WTC11 (cell line): ENCODE measurements at regions not wholly inside any gene's neighbourhood (a gene's known extent, or its start where the extent isn't known, plus 50 kb on each side); places are given as distances from the start of the nearest gene placed in this dataset.

ENCODE experiments used
- ATAC-seq: fragments of 200-7000 bp; cut with Tn5 transposase; 2 replicates; pipeline ENCODE4 v1.10.0; 2021; ENCODE audit warnings: mild to moderate bottlenecking, moderate library complexity
- CTCF ChIA-PET: fragments of 300-600 bp; sonication (Branson Sonifier 250); formaldehyde crosslinking; loops from one replicate; lab custom pipeline; 2021; ENCODE audit warnings: antibody characterized with exemption; lab: Charles Lee
- POLR2A ChIA-PET: fragments of 350-600 bp; sonication (Branson Sonifier 250); formaldehyde crosslinking; loops from one replicate; lab custom pipeline; 2021; ENCODE audit warnings: antibody characterized with exemption; lab: Charles Lee
- DNase-seq: peaks from one replicate; pipeline ENCODE4 v3.0.0; 2021; ENCODE audit warnings: low spot score
- H3K27ac Mint-ChIP-seq: 2 replicates; pipeline ENCODE4 v1.8.0; 2021; ENCODE audit warnings: mixed read lengths
- H3K27me3 Mint-ChIP-seq: 2 replicates; pipeline ENCODE4 v1.8.0; 2021; ENCODE audit warnings: low read depth, mild to moderate bottlenecking, moderate library complexity, mixed read lengths
- H3K36me3 Mint-ChIP-seq: 2 replicates; pipeline ENCODE4 v1.8.0; 2021; ENCODE audit warnings: mixed read lengths
- H3K4me1 Mint-ChIP-seq: 2 replicates; pipeline ENCODE4 v1.8.0; 2022; ENCODE audit warnings: mixed read lengths
- H3K4me3 Mint-ChIP-seq: 2 replicates; pipeline ENCODE4 v1.8.0; 2021; ENCODE audit warnings: mild to moderate bottlenecking, moderate library complexity, mixed read lengths
- H3K9me3 Mint-ChIP-seq: 2 replicates; pipeline ENCODE4 v1.8.0; 2021; ENCODE audit warnings: mixed read lengths
- ATF1 ChIP-seq: sonication (generic); formaldehyde crosslinking; IDR thresholded peaks from 2 replicates; pipeline ENCODE4 v1.8.1; 2023; ENCODE audit warnings: mild to moderate bottlenecking, moderate library complexity, missing genetic modification reagents
- CREM ChIP-seq: sonication (generic); formaldehyde crosslinking; IDR thresholded peaks from 2 replicates; pipeline ENCODE4 v1.8.1; 2022; ENCODE audit warnings: mild to moderate bottlenecking, missing genetic modification reagents, moderate library complexity
- ESRRA ChIP-seq: sonication (generic); formaldehyde crosslinking; IDR thresholded peaks from 2 replicates; pipeline ENCODE4 v1.8.1; 2022; ENCODE audit warnings: mild to moderate bottlenecking, missing genetic modification reagents, borderline replicate concordance
- NFATC4 ChIP-seq: fragments of 250-450 bp; sonication (Bioruptor Pico); IDR thresholded peaks from 2 replicates; pipeline ENCODE4 v1.9.0; 2021; ENCODE audit warnings: mild to moderate bottlenecking
- PRRX2 ChIP-seq: fragments of 250-450 bp; sonication (Bioruptor Pico); IDR thresholded peaks from 2 replicates; pipeline ENCODE4 v1.8.0; 2021; ENCODE audit warnings: mild to moderate bottlenecking
- TCF7 ChIP-seq: sonication (generic); formaldehyde crosslinking; IDR thresholded peaks from 2 replicates; pipeline ENCODE4 v1.8.0; 2022; ENCODE audit warnings: mild to moderate bottlenecking, low read depth, missing genetic modification reagents, moderate library complexity
- ZBTB21 ChIP-seq: sonication (generic); formaldehyde crosslinking; IDR thresholded peaks from 2 replicates; pipeline ENCODE4 v1.8.1; 2023; ENCODE audit warnings: mild to moderate bottlenecking, missing genetic modification reagents, borderline replicate concordance
- ZNF121 ChIP-seq: sonication (generic); formaldehyde crosslinking; IDR thresholded peaks from 2 replicates; pipeline ENCODE4 v1.8.0; 2023; ENCODE audit warnings: missing genetic modification reagents
- ZNF232 ChIP-seq: sonication (generic); formaldehyde crosslinking; IDR thresholded peaks from 2 replicates; pipeline ENCODE4 v1.8.0; 2022; ENCODE audit warnings: mild to moderate bottlenecking, missing genetic modification reagents
- TF ChIP-seq, protein P1 (sequence below): sonication (generic); formaldehyde crosslinking; IDR thresholded peaks from 2 replicates; pipeline ENCODE4 v1.8.1; 2022; ENCODE audit warnings: mild to moderate bottlenecking, missing genetic modification reagents, moderate library complexity, borderline replicate concordance
- TF ChIP-seq, protein P2 (sequence below): sonication (generic); formaldehyde crosslinking; IDR thresholded peaks from 2 replicates; pipeline ENCODE4 v1.8.1; 2022; ENCODE audit warnings: low read depth, mild to moderate bottlenecking, moderate library complexity, missing genetic modification reagents, borderline replicate concordance
- TF ChIP-seq, protein P3 (sequence below): sonication (generic); formaldehyde crosslinking; IDR thresholded peaks from 2 replicates; pipeline ENCODE4 v1.8.0; 2023; ENCODE audit warnings: mild to moderate bottlenecking, missing genetic modification reagents
- TF ChIP-seq, protein P4 (sequence below): fragments of 250-450 bp; sonication (Bioruptor Pico); IDR thresholded peaks from 2 replicates; pipeline ENCODE4 v1.9.0; 2021; ENCODE audit warnings: mild to moderate bottlenecking, borderline replicate concordance
- TF ChIP-seq, protein P5 (sequence below): fragments of 200-600 bp; IDR thresholded peaks from 2 replicates; pipeline ENCODE4 v1.8.0; 2022; ENCODE audit warnings: antibody characterized with exemption
- TF ChIP-seq, protein P6 (sequence below): sonication (generic); formaldehyde crosslinking; IDR thresholded peaks from 2 replicates; pipeline ENCODE4 v1.8.0; 2023; ENCODE audit warnings: missing genetic modification reagents

DNA sequence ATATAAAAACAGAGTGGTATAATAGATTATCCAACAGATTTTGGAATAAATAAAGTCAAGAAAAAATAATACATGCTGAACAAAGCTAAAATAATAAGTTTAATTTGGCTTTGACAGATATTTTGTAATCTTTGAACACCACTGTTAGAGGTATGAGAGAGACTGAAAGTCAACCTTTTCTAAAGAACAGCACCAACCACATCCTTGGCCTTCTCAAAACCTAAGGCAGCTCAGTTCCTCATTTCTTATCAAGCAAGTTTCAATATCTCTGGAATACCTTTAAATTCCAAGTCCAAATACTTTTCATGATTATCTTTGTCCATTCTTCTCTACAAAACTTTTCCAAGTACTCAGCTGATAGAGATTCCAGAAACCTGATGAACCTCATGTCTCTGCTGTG is 1603.8 kb downstream of the CDH8 start:
- Mint-ChIP-seq H3K27ac (no peak overlapping the region), H3K36me3 (no peaks in the 10 kb centered on the region), H3K27me3 (no peaks in the 10 kb centered on the region), H3K4me1 (no peaks in the 10 kb centered on the region), H3K9me3 (no peaks in the 10 kb centered on the region), H3K4me3 (no peak overlapping the region)
- TF ChIP-seq ZNF232 (CRISPR knock-in tag) (no peak), ATF1 (CRISPR knock-in tag) (no peak), NFATC4 (CRISPR knock-in tag) (no peak), ZNF121 (CRISPR knock-in tag) (no peak), ZBTB21 (CRISPR knock-in tag) (no peak), ESRRA (no peak), CREM (CRISPR knock-in tag) (no peak), PRRX2 (CRISPR knock-in tag) (no peak), TCF7 (no peak)
- TF ChIP-seq, protein P1, sequence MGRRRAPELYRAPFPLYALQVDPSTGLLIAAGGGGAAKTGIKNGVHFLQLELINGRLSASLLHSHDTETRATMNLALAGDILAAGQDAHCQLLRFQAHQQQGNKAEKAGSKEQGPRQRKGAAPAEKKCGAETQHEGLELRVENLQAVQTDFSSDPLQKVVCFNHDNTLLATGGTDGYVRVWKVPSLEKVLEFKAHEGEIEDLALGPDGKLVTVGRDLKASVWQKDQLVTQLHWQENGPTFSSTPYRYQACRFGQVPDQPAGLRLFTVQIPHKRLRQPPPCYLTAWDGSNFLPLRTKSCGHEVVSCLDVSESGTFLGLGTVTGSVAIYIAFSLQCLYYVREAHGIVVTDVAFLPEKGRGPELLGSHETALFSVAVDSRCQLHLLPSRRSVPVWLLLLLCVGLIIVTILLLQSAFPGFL = no peak
- TF ChIP-seq, protein P2, sequence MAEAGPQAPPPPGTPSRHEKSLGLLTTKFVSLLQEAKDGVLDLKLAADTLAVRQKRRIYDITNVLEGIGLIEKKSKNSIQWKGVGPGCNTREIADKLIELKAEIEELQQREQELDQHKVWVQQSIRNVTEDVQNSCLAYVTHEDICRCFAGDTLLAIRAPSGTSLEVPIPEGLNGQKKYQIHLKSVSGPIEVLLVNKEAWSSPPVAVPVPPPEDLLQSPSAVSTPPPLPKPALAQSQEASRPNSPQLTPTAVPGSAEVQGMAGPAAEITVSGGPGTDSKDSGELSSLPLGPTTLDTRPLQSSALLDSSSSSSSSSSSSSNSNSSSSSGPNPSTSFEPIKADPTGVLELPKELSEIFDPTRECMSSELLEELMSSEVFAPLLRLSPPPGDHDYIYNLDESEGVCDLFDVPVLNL (CRISPR knock-in tag) = no peak
- TF ChIP-seq, protein P3, sequence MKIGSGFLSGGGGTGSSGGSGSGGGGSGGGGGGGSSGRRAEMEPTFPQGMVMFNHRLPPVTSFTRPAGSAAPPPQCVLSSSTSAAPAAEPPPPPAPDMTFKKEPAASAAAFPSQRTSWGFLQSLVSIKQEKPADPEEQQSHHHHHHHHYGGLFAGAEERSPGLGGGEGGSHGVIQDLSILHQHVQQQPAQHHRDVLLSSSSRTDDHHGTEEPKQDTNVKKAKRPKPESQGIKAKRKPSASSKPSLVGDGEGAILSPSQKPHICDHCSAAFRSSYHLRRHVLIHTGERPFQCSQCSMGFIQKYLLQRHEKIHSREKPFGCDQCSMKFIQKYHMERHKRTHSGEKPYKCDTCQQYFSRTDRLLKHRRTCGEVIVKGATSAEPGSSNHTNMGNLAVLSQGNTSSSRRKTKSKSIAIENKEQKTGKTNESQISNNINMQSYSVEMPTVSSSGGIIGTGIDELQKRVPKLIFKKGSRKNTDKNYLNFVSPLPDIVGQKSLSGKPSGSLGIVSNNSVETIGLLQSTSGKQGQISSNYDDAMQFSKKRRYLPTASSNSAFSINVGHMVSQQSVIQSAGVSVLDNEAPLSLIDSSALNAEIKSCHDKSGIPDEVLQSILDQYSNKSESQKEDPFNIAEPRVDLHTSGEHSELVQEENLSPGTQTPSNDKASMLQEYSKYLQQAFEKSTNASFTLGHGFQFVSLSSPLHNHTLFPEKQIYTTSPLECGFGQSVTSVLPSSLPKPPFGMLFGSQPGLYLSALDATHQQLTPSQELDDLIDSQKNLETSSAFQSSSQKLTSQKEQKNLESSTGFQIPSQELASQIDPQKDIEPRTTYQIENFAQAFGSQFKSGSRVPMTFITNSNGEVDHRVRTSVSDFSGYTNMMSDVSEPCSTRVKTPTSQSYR (CRISPR knock-in tag) = no peak
- TF ChIP-seq, protein P4, sequence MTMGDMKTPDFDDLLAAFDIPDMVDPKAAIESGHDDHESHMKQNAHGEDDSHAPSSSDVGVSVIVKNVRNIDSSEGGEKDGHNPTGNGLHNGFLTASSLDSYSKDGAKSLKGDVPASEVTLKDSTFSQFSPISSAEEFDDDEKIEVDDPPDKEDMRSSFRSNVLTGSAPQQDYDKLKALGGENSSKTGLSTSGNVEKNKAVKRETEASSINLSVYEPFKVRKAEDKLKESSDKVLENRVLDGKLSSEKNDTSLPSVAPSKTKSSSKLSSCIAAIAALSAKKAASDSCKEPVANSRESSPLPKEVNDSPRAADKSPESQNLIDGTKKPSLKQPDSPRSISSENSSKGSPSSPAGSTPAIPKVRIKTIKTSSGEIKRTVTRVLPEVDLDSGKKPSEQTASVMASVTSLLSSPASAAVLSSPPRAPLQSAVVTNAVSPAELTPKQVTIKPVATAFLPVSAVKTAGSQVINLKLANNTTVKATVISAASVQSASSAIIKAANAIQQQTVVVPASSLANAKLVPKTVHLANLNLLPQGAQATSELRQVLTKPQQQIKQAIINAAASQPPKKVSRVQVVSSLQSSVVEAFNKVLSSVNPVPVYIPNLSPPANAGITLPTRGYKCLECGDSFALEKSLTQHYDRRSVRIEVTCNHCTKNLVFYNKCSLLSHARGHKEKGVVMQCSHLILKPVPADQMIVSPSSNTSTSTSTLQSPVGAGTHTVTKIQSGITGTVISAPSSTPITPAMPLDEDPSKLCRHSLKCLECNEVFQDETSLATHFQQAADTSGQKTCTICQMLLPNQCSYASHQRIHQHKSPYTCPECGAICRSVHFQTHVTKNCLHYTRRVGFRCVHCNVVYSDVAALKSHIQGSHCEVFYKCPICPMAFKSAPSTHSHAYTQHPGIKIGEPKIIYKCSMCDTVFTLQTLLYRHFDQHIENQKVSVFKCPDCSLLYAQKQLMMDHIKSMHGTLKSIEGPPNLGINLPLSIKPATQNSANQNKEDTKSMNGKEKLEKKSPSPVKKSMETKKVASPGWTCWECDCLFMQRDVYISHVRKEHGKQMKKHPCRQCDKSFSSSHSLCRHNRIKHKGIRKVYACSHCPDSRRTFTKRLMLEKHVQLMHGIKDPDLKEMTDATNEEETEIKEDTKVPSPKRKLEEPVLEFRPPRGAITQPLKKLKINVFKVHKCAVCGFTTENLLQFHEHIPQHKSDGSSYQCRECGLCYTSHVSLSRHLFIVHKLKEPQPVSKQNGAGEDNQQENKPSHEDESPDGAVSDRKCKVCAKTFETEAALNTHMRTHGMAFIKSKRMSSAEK (CRISPR knock-in tag) = no peak
- TF ChIP-seq, protein P5, sequence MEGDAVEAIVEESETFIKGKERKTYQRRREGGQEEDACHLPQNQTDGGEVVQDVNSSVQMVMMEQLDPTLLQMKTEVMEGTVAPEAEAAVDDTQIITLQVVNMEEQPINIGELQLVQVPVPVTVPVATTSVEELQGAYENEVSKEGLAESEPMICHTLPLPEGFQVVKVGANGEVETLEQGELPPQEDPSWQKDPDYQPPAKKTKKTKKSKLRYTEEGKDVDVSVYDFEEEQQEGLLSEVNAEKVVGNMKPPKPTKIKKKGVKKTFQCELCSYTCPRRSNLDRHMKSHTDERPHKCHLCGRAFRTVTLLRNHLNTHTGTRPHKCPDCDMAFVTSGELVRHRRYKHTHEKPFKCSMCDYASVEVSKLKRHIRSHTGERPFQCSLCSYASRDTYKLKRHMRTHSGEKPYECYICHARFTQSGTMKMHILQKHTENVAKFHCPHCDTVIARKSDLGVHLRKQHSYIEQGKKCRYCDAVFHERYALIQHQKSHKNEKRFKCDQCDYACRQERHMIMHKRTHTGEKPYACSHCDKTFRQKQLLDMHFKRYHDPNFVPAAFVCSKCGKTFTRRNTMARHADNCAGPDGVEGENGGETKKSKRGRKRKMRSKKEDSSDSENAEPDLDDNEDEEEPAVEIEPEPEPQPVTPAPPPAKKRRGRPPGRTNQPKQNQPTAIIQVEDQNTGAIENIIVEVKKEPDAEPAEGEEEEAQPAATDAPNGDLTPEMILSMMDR = no peak
- TF ChIP-seq, protein P6, sequence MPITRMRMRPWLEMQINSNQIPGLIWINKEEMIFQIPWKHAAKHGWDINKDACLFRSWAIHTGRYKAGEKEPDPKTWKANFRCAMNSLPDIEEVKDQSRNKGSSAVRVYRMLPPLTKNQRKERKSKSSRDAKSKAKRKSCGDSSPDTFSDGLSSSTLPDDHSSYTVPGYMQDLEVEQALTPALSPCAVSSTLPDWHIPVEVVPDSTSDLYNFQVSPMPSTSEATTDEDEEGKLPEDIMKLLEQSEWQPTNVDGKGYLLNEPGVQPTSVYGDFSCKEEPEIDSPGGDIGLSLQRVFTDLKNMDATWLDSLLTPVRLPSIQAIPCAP (CRISPR knock-in tag) = no peak
- DNase-seq = no peak
- ChIA-PET POLR2A (no interaction called here), CTCF (no interaction called here)
- ATAC-seq = no peak
